ENCODE measurements at regions not wholly inside any gene's neighbourhood (a gene's known extent, or its start where the extent isn't known, plus 50 kb on each side); places are given as distances from the start of the nearest gene placed in this dataset.

- TF ChIP-seq, protein P1, sequence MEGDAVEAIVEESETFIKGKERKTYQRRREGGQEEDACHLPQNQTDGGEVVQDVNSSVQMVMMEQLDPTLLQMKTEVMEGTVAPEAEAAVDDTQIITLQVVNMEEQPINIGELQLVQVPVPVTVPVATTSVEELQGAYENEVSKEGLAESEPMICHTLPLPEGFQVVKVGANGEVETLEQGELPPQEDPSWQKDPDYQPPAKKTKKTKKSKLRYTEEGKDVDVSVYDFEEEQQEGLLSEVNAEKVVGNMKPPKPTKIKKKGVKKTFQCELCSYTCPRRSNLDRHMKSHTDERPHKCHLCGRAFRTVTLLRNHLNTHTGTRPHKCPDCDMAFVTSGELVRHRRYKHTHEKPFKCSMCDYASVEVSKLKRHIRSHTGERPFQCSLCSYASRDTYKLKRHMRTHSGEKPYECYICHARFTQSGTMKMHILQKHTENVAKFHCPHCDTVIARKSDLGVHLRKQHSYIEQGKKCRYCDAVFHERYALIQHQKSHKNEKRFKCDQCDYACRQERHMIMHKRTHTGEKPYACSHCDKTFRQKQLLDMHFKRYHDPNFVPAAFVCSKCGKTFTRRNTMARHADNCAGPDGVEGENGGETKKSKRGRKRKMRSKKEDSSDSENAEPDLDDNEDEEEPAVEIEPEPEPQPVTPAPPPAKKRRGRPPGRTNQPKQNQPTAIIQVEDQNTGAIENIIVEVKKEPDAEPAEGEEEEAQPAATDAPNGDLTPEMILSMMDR (IDR thresholded peaks at IDR 0.05): no peak
- no peak for TF ChIP-seq POLR2A (IDR thresholded peaks at IDR 0.05)
Observed at GRCh38 chrX:121635141-121635540, 587.7 kb downstream of the GLUD2 start.

Measured in testis (tissue), 2 donors.